NT2/D1 (cell line): ENCODE measurements at regions not wholly inside any gene's neighbourhood (a gene's known extent, or its start where the extent isn't known, plus 50 kb on each side); places are given as distances from the start of the nearest gene placed in this dataset.

Experiments
- SUZ12 ChIP-seq: IDR thresholded peaks from 2 replicates; pipeline ENCODE4 v1.6.1; 2011; ENCODE audit not compliant: insufficient read length, insufficient read depth; ENCODE audit errors: extremely low read depth
- YY1 ChIP-seq: IDR thresholded peaks from 2 replicates; pipeline ENCODE4 v1.6.1; 2011; ENCODE audit not compliant: insufficient read length, insufficient read depth

- no peak for TF ChIP-seq YY1
- no peak for TF ChIP-seq SUZ12
Measured at GRCh38 chr6:14625173-14625895, 507.8 kb downstream of the CD83 start.
